Activated CD4-positive, alpha-beta memory T cell treated with anti-CD3 and anti-CD28 coated beads for 36 hours (primary cell): ENCODE measurements at regions not wholly inside any gene's neighbourhood (a gene's known extent, or its start where the extent isn't known, plus 50 kb on each side); places are given as distances from the start of the nearest gene placed in this dataset.
A peak's percentile ranks its signal among the peaks of the same experiment; 100 is the strongest.

ENCODE experiments used
- CTCF ChIA-PET: fragments of 350-600 bp; sonication (Branson Sonifier 250); formaldehyde crosslinking; loops from one replicate; lab custom pipeline; 2021; ENCODE audit warnings: antibody characterized with exemption, inconsistent platforms; lab: Charles Lee
- POLR2A ChIA-PET: fragments of 350-600 bp; sonication (Branson Sonifier 250); formaldehyde crosslinking; loops from one replicate; lab custom pipeline; 2021; ENCODE audit warnings: antibody characterized with exemption; lab: Charles Lee
- DNase-seq: peaks from one replicate; pipeline ENCODE4 v3.0.0-alpha.2; 2020
- H3K27ac Mint-ChIP-seq: one replicate; pipeline ENCODE4 v1.8.0; 2021; ENCODE audit warnings: mixed read lengths
- H3K27me3 Mint-ChIP-seq: one replicate; pipeline ENCODE4 v1.8.0; 2021; ENCODE audit warnings: mixed read lengths
- H3K36me3 Mint-ChIP-seq: one replicate; pipeline ENCODE4 v1.8.0; 2021; ENCODE audit warnings: mixed read lengths
- H3K4me1 Mint-ChIP-seq: one replicate; pipeline ENCODE4 v1.8.0; 2021; ENCODE audit warnings: low read depth, mixed read lengths
- H3K4me3 Mint-ChIP-seq: one replicate; pipeline ENCODE4 v1.8.0; 2021; ENCODE audit warnings: mild to moderate bottlenecking, mixed read lengths
- H3K9me3 Mint-ChIP-seq: one replicate; pipeline ENCODE4 v1.8.0; 2021; ENCODE audit warnings: mixed read lengths
- intact Hi-C: fragments of 100-400 bp; cut with micrococcal nuclease; formaldehyde crosslinking; loops from one replicate; pipeline ENCODE4 v1.15.1; 2023

- POLR2A ChIA-PET: no interaction called here
- CTCF ChIA-PET: interaction anchor here (3.4 kb wide), 1 partner anchor 130 kb away, joined by 13 read pairs; no protein-coding TSS in a partner anchor
Observed at GRCh38 chr10:62740885-62741745, 63.4 kb upstream of the ADO start.

GRCh38 chr10:62741996-62742395, 62.5 kb upstream of the ADO start:
- Mint-ChIP-seq H3K36me3 (no peaks in the 10 kb centered on the region), H3K9me3 (no peaks in the 10 kb centered on the region), H3K4me3 (no peak overlapping the region), H3K27me3 (peaks cover 3% of the 10 kb centered on the region), H3K4me1 (peaks cover 15% of the 10 kb centered on the region), H3K27ac (no peak overlapping the region)
- no peak for DNase-seq
- ChIA-PET CTCF (no interaction called here), POLR2A (no interaction called here)
- intact Hi-C loops: no loop called here

More at GRCh38 chr10:62740885-62741745, 63.4 kb upstream of the ADO start:
- no peak for DNase-seq
- Mint-ChIP-seq H3K4me1 (peaks cover 17% of the 10 kb centered on the region), H3K9me3 (no peaks in the 10 kb centered on the region), H3K27ac (no peak overlapping the region), H3K4me3 (no peak overlapping the region), H3K27me3 (peaks cover 3% of the 10 kb centered on the region), H3K36me3 (no peaks in the 10 kb centered on the region)
- intact Hi-C loops: no loop called here

GRCh38 chr10:62742536-62743061, 61.9 kb upstream of the ADO start:
- Mint-ChIP-seq H3K4me1 (peaks cover 13% of the 10 kb centered on the region), H3K4me3 (no peak overlapping the region), H3K36me3 (no peaks in the 10 kb centered on the region), H3K27ac (no peak overlapping the region), H3K9me3 (no peaks in the 10 kb centered on the region), H3K27me3 (peaks cover 3% of the 10 kb centered on the region)
- ChIA-PET POLR2A (no interaction called here), CTCF (no interaction called here)
- no peak for DNase-seq
- intact Hi-C loops: no loop called here

- no peaks in the 10 kb centered on the region for H3K27me3 Mint-ChIP-seq
- H3K27ac Mint-ChIP-seq: no peak overlapping the region
- peaks cover 22% of the 10 kb centered on the region for H3K4me1 Mint-ChIP-seq
- H3K4me3 Mint-ChIP-seq: no peak overlapping the region
- CTCF ChIA-PET: no interaction called here
- POLR2A ChIA-PET: no interaction called here
- no peak for DNase-seq
- no peaks in the 10 kb centered on the region for H3K9me3 Mint-ChIP-seq
- intact Hi-C loops: no loop called here
- H3K36me3 Mint-ChIP-seq: no peaks in the 10 kb centered on the region
Observed at GRCh38 chr10:62744136-62744535, 60.4 kb upstream of the ADO start.

- CTCF ChIA-PET: interaction anchor here (1.3 kb wide), 1 partner anchor 135 kb away, joined by 3 read pairs; no protein-coding TSS in a partner anchor
- no peaks in the 10 kb centered on the region for H3K9me3 Mint-ChIP-seq
- H3K4me1 Mint-ChIP-seq: peaks cover 32% of the 10 kb centered on the region
- intact Hi-C loops: no loop called here
- H3K27me3 Mint-ChIP-seq: no peaks in the 10 kb centered on the region
- no peak overlapping the region for H3K27ac Mint-ChIP-seq
- DNase-seq: no peak
- H3K36me3 Mint-ChIP-seq: no peaks in the 10 kb centered on the region
- H3K4me3 Mint-ChIP-seq: no peak overlapping the region
- POLR2A ChIA-PET: no interaction called here
Observed at GRCh38 chr10:62745581-62745980, 58.9 kb upstream of the ADO start.

- ChIA-PET POLR2A (no interaction called here), CTCF (interaction anchor here (1.3 kb wide), 1 partner anchor 137 kb away, joined by 3 read pairs; no protein-coding TSS in a partner anchor)
- Mint-ChIP-seq H3K27me3 (no peaks in the 10 kb centered on the region), H3K4me3 (no peak overlapping the region), H3K27ac (no peak overlapping the region), H3K36me3 (no peaks in the 10 kb centered on the region), H3K9me3 (no peaks in the 10 kb centered on the region), H3K4me1 (peaks cover 32% of the 10 kb centered on the region)
- intact Hi-C loops: no loop called here
- no peak for DNase-seq
Observed at GRCh38 chr10:62746951-62747729, 57.4 kb upstream of the ADO start.

- CTCF ChIA-PET: interaction anchor here (0.8 to 1.6 kb wide), 4 partner anchors 14 to 113 kb away, joined by 3 to 18 read pairs (median 10); no protein-coding TSS in a partner anchor
- Mint-ChIP-seq H3K9me3 (no peaks in the 10 kb centered on the region), H3K4me1 (peaks cover 25% of the 10 kb centered on the region), H3K4me3 (peak overlapping the region; percentile 12), H3K27ac (peak overlapping the region; percentile 59), H3K36me3 (no peaks in the 10 kb centered on the region), H3K27me3 (no peaks in the 10 kb centered on the region)
- POLR2A ChIA-PET: interaction anchor here (1.2 to 1.5 kb wide), 5 partner anchors 13 to 68 kb away, joined by 3 to 11 read pairs (median 5); no protein-coding TSS in a partner anchor
- intact Hi-C loops: no loop called here
- no peak for DNase-seq
Observed at GRCh38 chr10:62748386-62748785, 56.1 kb upstream of the ADO start.

GRCh38 chr10:62749093-62749683, 55.3 kb upstream of the ADO start:
- Mint-ChIP-seq H3K4me1 (peaks cover 25% of the 10 kb centered on the region), H3K27me3 (no peaks in the 10 kb centered on the region), H3K9me3 (no peaks in the 10 kb centered on the region), H3K27ac (peak overlapping the region; percentile 59), H3K36me3 (no peaks in the 10 kb centered on the region), H3K4me3 (peak overlapping the region; percentile 3)
- ChIA-PET CTCF (interaction anchor here (0.7 to 1.6 kb wide), 11 partner anchors 15 to 396 kb away, joined by 3 to 18 read pairs (median 5); partner anchors contain the start of gene ADO), POLR2A (interaction anchor here (0.9 to 1.5 kb wide), 8 partner anchors 11 to 68 kb away, joined by 3 to 11 read pairs (median 4); partner anchors contain the start of gene ADO)
- intact Hi-C loops: loop anchor here (1.0 kb wide), 6 partner anchors 16 to 112 kb away; partner anchors contain the start of gene EGR2
- DNase-seq: peak; percentile 37
